Suprapubic skin (tissue), 4 donors: ENCODE measurements at regions not wholly inside any gene's neighbourhood (a gene's known extent, or its start where the extent isn't known, plus 50 kb on each side); places are given as distances from the start of the nearest gene placed in this dataset.
"Not testable (repeated sequence)": the region's sequence is repeated elsewhere in the genome, so short reads cannot be mapped to it uniquely, and the experiment has no call there.

Source experiments
- DNase-seq, 2 donors: peaks; one replicate each; pipeline ENCODE4 v3.0.0-alpha.2; 2019; ENCODE audit warnings: low spot score in 2 of 2
- H3K27ac ChIP-seq: fragments of 200-600 bp; sonication (generic); one replicate; pipeline ENCODE4 v1.5.1; 2019
- H3K27me3 ChIP-seq: fragments of 200-600 bp; sonication (generic); one replicate; pipeline ENCODE4 v1.5.1; 2019
- H3K36me3 ChIP-seq: fragments of 200-600 bp; sonication (generic); one replicate; pipeline ENCODE4 v1.5.1; 2019
- H3K4me1 ChIP-seq: fragments of 200-600 bp; sonication (generic); one replicate; pipeline ENCODE4 v1.5.1; 2019
- H3K4me3 ChIP-seq: fragments of 200-600 bp; sonication (generic); one replicate; pipeline ENCODE4 v1.5.1; 2019; ENCODE audit warnings: mild to moderate bottlenecking
- H3K9me3 ChIP-seq: fragments of 200-600 bp; sonication (generic); one replicate; pipeline ENCODE4 v1.5.1; 2019
- EP300 ChIP-seq: sonication (generic); formaldehyde crosslinking; IDR thresholded peaks from one replicate; pipeline ENCODE4 v1.6.1; 2017; ENCODE audit warnings: antibody characterized with exemption
- POLR2A ChIP-seq, 2 donors: fragments of 450-650 bp; IDR thresholded peaks; one replicate each; pipeline ENCODE4 v1.6.1; 2017; ENCODE audit warnings: antibody characterized with exemption in 2 of 2, mild to moderate bottlenecking in 2 of 2, moderate library complexity in 2 of 2
- POLR2AphosphoS5 ChIP-seq, 3 donors: sonication (generic); formaldehyde crosslinking; IDR thresholded peaks; one replicate each; pipeline ENCODE4 v1.6.1; 2017; ENCODE audit warnings: antibody characterized with exemption in 3 of 3
- WGBS: methylation state at CpG from one replicate; pipeline ENCODE4 v1.1.5; 2018; 5-methylcytosine and 5-hydroxymethylcytosine counted together
- TF ChIP-seq, protein P1 (sequence below), 2 donors: fragments of 200-600 bp in 1 of 2; fragments of 450-650 bp in 1 of 2; sonication (generic) in 1 of 2; IDR thresholded peaks; one replicate each; pipeline ENCODE4 v1.5.1; 2016 to 2019; ENCODE audit warnings: antibody characterized with exemption in 2 of 2, mild to moderate bottlenecking in 1 of 2, moderate library complexity in 1 of 2

DNA sequence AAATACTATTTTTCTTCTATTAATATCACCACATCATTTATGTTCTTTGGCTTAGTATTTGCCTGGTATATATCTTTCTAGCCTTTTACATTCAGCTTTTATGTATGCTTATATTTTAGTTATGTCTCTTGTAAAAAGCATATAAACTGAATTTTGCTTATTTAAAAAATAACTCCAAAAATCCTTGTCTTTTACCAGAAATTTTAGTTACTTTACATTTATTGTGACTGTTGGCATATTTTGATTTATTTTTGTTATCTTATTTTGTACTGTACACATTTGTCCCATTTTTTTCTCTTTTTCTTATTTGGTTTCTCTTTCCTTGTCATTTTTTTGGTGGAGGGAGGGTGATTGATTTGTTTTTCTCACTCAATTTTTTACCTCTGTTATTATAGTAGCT lies 169.6 kb downstream of the UACA start:
- no peaks in the 10 kb centered on the region for H3K36me3 ChIP-seq
- no peak overlapping the region for H3K27ac ChIP-seq
- no peaks in the 10 kb centered on the region for H3K9me3 ChIP-seq
- TF ChIP-seq, protein P1, sequence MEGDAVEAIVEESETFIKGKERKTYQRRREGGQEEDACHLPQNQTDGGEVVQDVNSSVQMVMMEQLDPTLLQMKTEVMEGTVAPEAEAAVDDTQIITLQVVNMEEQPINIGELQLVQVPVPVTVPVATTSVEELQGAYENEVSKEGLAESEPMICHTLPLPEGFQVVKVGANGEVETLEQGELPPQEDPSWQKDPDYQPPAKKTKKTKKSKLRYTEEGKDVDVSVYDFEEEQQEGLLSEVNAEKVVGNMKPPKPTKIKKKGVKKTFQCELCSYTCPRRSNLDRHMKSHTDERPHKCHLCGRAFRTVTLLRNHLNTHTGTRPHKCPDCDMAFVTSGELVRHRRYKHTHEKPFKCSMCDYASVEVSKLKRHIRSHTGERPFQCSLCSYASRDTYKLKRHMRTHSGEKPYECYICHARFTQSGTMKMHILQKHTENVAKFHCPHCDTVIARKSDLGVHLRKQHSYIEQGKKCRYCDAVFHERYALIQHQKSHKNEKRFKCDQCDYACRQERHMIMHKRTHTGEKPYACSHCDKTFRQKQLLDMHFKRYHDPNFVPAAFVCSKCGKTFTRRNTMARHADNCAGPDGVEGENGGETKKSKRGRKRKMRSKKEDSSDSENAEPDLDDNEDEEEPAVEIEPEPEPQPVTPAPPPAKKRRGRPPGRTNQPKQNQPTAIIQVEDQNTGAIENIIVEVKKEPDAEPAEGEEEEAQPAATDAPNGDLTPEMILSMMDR (IDR thresholded peaks at IDR 0.05): no peak
- TF ChIP-seq POLR2AphosphoS5 (IDR thresholded peaks at IDR 0.05) (no peak), EP300 (no peak), POLR2A (IDR thresholded peaks at IDR 0.05) (no peak)
- no peak overlapping the region for H3K4me3 ChIP-seq
- no peak for DNase-seq
- no peaks in the 10 kb centered on the region for H3K4me1 ChIP-seq
- no peaks in the 10 kb centered on the region for H3K27me3 ChIP-seq

DNA sequence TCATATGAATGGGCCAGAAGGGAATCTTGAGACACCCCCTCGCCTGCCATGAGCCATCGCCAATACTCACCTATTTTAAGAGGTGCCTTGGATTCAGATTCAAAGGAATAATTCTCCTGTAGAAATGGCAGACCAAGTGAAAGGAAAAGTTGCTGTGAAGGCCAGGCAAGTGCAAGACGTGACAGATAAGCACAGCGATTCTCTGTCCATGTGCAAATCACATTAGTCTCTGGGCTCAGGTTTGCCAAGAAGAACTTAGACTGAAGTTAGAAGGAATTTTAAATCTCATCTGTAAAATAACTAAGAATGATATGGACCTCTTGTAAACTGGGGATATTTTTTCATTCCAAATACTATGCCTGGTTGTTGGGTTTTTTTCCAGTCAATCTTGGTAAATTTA lies 173.6 kb downstream of the UACA start:
- Histone ChIP-seq H3K27me3 (peaks cover 19% of the 10 kb centered on the region), H3K9me3 (no peaks in the 10 kb centered on the region), H3K4me1 (peaks cover 11% of the 10 kb centered on the region), H3K27ac (no peak overlapping the region), H3K36me3 (no peaks in the 10 kb centered on the region), H3K4me3 (no peak overlapping the region)
- 64% methylated on average over 4 of the region's 4 CpGs for WGBS
- TF ChIP-seq, protein P1 (IDR thresholded peaks at IDR 0.05): no peak
- TF ChIP-seq POLR2A (IDR thresholded peaks at IDR 0.05) (no peak), POLR2AphosphoS5 (IDR thresholded peaks at IDR 0.05) (no peak), EP300 (no peak)
- peak in 1 of 2 donors; percentile 47 for DNase-seq

DNA sequence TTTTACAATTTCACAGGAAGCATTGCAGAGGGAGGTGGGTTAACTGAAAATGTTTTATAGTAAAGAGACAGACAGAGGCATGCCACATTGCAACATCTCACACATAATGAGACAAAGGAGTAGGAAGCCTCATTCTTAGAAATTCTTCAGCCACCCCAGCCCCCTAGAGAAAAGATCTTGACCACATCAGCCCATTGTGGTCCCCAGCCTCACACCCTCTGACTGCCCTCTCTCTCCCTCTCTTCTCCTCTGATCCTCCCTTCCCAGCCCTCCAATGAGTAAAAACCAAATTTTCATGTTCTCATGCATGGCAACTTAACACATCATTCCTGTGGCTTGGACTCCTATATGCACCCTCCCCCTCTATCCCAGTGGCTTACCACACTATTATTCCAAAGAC lies 174.1 kb downstream of the UACA start:
- no peaks in the 10 kb centered on the region for H3K36me3 ChIP-seq
- DNase-seq: no peak
- H3K27ac ChIP-seq: no peak overlapping the region
- no peak overlapping the region for H3K4me3 ChIP-seq
- H3K27me3 ChIP-seq: peaks cover 20% of the 10 kb centered on the region
- TF ChIP-seq POLR2AphosphoS5 (IDR thresholded peaks at IDR 0.05) (no peak), EP300 (no peak), POLR2A (IDR thresholded peaks at IDR 0.05) (no peak)
- TF ChIP-seq, protein P1 (IDR thresholded peaks at IDR 0.05): no peak
- no peaks in the 10 kb centered on the region for H3K9me3 ChIP-seq
- H3K4me1 ChIP-seq: peaks cover 11% of the 10 kb centered on the region

DNA sequence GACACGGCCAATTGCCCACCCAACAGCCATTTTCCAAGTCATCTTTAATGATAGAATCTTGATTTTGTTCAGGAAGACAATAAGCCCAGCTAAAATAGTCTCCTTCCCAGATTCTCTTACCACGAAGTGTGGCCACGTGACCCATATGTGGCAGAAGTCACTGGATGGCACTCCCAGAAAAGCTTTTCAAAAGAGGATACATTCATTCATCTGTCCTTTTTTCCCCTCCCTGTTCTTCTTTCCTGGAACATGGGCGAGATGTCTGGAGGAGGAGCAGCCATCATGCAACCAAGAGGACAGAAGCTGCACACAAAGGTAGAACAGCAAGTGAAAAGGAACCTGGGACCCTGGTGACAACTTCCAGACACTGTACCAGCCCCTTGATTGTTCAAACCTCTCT lies 174.7 kb downstream of the UACA start:
- peaks cover 20% of the 10 kb centered on the region for H3K27me3 ChIP-seq
- H3K9me3 ChIP-seq: no peaks in the 10 kb centered on the region
- no peak overlapping the region for H3K4me3 ChIP-seq
- no peaks in the 10 kb centered on the region for H3K36me3 ChIP-seq
- H3K4me1 ChIP-seq: peaks cover 11% of the 10 kb centered on the region
- no peak for DNase-seq
- no peak for TF ChIP-seq POLR2AphosphoS5 (IDR thresholded peaks at IDR 0.05)
- TF ChIP-seq, protein P1 (IDR thresholded peaks at IDR 0.05): no peak
- no peak for TF ChIP-seq POLR2A (IDR thresholded peaks at IDR 0.05)
- no peak for TF ChIP-seq EP300
- no peak overlapping the region for H3K27ac ChIP-seq
- WGBS: 94% methylated on average over 4 of the region's 4 CpGs

DNA sequence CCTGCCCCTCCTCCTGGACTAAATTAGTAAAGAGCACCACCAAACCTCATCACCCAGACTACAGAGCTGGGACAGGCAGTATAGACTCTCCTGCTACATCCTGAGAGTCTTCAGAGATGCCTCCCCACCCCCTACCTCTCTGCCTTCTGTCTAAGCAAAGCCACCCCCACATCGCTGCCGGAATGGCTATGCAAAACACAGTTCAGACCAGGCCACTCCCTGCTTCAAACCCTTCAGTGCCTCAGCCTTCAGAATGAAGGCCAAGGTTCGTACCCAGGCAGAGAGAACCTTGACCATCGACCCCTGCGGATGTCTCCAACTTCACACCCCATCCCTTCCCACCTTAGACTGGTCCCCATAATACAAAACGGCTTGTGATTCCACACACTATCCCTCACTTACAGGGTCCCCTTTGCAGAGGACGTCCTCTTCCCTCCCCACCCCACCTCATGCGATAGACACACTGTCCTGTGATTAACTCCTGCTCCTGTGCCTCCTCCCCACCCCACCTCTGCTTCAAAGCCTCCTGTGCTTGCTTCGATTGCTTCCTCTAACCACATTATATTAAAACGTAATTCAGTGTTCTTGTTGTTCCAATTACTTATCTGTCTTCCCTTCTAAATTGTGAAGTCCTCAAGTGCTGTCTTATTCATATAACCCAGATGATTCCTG lies 175.3 kb downstream of the UACA start:
- Histone ChIP-seq H3K27me3 (peaks cover 20% of the 10 kb centered on the region), H3K4me1 (peaks cover 11% of the 10 kb centered on the region), H3K27ac (no peak overlapping the region), H3K36me3 (no peaks in the 10 kb centered on the region), H3K4me3 (no peak overlapping the region), H3K9me3 (no peaks in the 10 kb centered on the region)
- 89% methylated on average over 10 of the region's 10 CpGs for WGBS
- DNase-seq: peak in 1 of 2 donors; percentile 61
- TF ChIP-seq POLR2AphosphoS5 (IDR thresholded peaks at IDR 0.05) (no peak), EP300 (no peak), POLR2A (IDR thresholded peaks at IDR 0.05) (no peak)
- TF ChIP-seq, protein P1 (IDR thresholded peaks at IDR 0.05): no peak

DNA sequence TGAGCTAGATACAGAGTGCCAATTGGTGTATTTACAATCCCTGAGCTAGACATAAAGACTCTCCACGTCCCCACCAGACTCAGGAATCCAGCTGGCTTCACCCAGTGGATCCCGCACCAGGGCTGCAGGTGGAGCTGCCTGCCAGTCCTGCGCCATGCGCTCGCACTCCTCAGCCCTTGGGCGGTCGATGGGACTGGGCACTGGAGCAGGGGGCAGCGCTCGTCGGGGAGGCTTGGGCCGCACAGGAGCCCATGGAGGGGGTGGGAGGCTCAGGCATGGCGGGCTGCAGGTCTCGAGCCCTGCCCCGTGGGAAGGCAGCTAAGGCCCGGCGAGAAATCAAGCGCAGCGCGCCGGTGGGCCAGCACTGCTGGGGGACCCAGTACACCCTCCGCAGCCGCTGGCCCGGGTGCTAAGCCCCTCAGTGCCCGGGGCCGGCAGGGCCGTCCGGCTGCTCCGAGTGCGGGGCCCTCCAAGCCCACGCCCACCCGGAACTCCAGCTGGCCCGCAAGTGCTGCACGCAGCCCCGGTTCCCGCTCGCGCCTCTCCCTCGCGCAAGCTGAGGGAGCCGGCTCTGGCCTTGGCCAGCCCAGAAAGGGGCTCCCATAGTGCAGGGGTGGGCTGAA lies 176.2 kb downstream of the UACA start:
- 94% methylated on average over 12 of the region's 40 CpGs for WGBS
- Histone ChIP-seq H3K4me1 (peaks cover 11% of the 10 kb centered on the region), H3K27me3 (peaks cover 20% of the 10 kb centered on the region)
- not testable (repeated sequence) for H3K36me3 ChIP-seq, H3K4me3 ChIP-seq, H3K9me3 ChIP-seq, H3K27ac ChIP-seq
- peak in 1 of 2 donors; percentile 35 for DNase-seq
